Mesenchymal stem cell (in vitro differentiated cells and primary cell): ENCODE measurements at regions not wholly inside any gene's neighbourhood (a gene's known extent, or its start where the extent isn't known, plus 50 kb on each side); places are given as distances from the start of the nearest gene placed in this dataset.
"Not testable (repeated sequence)": the region's sequence is repeated elsewhere in the genome, so short reads cannot be mapped to it uniquely, and the experiment has no call there.

ENCODE experiments used
- DNase-seq: peaks from one replicate; pipeline ENCODE4 v3.0.0-alpha.2; 2013
- H2AFZ ChIP-seq: one replicate; pipeline ENCODE4 v1.6.1; 2013; ENCODE audit warnings: low read depth, mild to moderate bottlenecking, control low read depth, inconsistent platforms, low read length, moderate library complexity
- H2AK5ac ChIP-seq: 2 replicates; pipeline ENCODE4 v1.6.1; 2013; ENCODE audit warnings: low read length, moderate library complexity, mild to moderate bottlenecking, inconsistent platforms; ENCODE audit not compliant: severe bottlenecking
- H2BK120ac ChIP-seq: one replicate; pipeline ENCODE4 v1.6.1; 2013; ENCODE audit warnings: low read depth, mild to moderate bottlenecking, inconsistent platforms, low read length, moderate library complexity
- H2BK12ac ChIP-seq, 2 experiments: one replicate each; pipeline ENCODE4 v1.6.1; 2013; ENCODE audit warnings: inconsistent platforms in 2 of 2, low read length in 2 of 2, mild to moderate bottlenecking in 2 of 2, moderate library complexity in 2 of 2, control low read depth in 1 of 2
- H2BK15ac ChIP-seq: one replicate; pipeline ENCODE4 v1.6.1; 2013; ENCODE audit warnings: mild to moderate bottlenecking, low read depth, inconsistent platforms; ENCODE audit not compliant: poor library complexity, severe bottlenecking
- H2BK5ac ChIP-seq: 2 replicates; pipeline ENCODE4 v1.6.1; 2013; ENCODE audit warnings: low read depth, mild to moderate bottlenecking, low read length, control low read depth, inconsistent platforms; ENCODE audit not compliant: poor library complexity, severe bottlenecking
- H3K14ac ChIP-seq, 2 experiments: one replicate each; pipeline ENCODE4 v1.6.1; 2013; ENCODE audit warnings: inconsistent platforms in 2 of 2, low read length in 2 of 2, control low read depth in 1 of 2, mild to moderate bottlenecking in 1 of 2, moderate library complexity in 1 of 2
- H3K18ac ChIP-seq, 2 experiments: one replicate each; pipeline ENCODE4 v1.6.1; 2013; ENCODE audit warnings: inconsistent platforms in 2 of 2, low read length in 2 of 2, control low read depth in 1 of 2, low read depth in 1 of 2, mild to moderate bottlenecking in 1 of 2
- H3K23ac ChIP-seq, 2 experiments: one replicate each; pipeline ENCODE4 v1.6.1; 2013; ENCODE audit warnings: inconsistent platforms in 2 of 2, low read length in 2 of 2, mild to moderate bottlenecking in 2 of 2, moderate library complexity in 2 of 2, control low read depth in 1 of 2
- H3K27ac ChIP-seq: 2 replicates; pipeline ENCODE4 v1.5.1; 2013; ENCODE audit warnings: mild to moderate bottlenecking, moderate library complexity, low read length, control low read depth, inconsistent platforms; ENCODE audit not compliant: poor library complexity, severe bottlenecking
- H3K27me3 ChIP-seq, 2 experiments: 2 replicates each; pipeline versions ENCODE4 v1.6.1 to v1.7.0; 2013; ENCODE audit warnings: low read length in 2 of 2, mild to moderate bottlenecking in 2 of 2, moderate library complexity in 2 of 2, control low read depth in 1 of 2, inconsistent platforms in 1 of 2; ENCODE audit not compliant: control insufficient read depth in 1 of 2, insufficient read depth in 1 of 2
- H3K36me3 ChIP-seq, 2 experiments: 2 replicates each; pipeline versions ENCODE4 v1.6.1 to v1.7.0; 2013; ENCODE audit warnings: low read length in 2 of 2, control low read depth in 1 of 2, inconsistent platforms in 1 of 2, low read depth in 1 of 2, mild to moderate bottlenecking in 1 of 2; ENCODE audit not compliant: insufficient read depth in 2 of 2, control insufficient read depth in 1 of 2
- H3K4ac ChIP-seq, 2 experiments: one replicate each; pipeline ENCODE4 v1.6.1; 2013; ENCODE audit warnings: inconsistent platforms in 2 of 2, low read length in 2 of 2, mild to moderate bottlenecking in 2 of 2, moderate library complexity in 2 of 2, control low read depth in 1 of 2, low read depth in 1 of 2
- H3K4me1 ChIP-seq: 2 replicates; pipeline ENCODE4 v1.6.1; 2013; ENCODE audit warnings: low read depth, low read length, control low read depth; ENCODE audit not compliant: control insufficient read depth, insufficient read depth
- H3K4me2 ChIP-seq: 2 replicates; pipeline ENCODE4 v1.6.1; 2013; ENCODE audit warnings: low read length, mild to moderate bottlenecking, inconsistent platforms; ENCODE audit not compliant: poor library complexity, severe bottlenecking
- H3K4me3 ChIP-seq, 2 experiments: 2 replicates each; pipeline versions ENCODE4 v1.5.1 to v1.7.0; 2013; ENCODE audit warnings: low read length in 2 of 2, mild to moderate bottlenecking in 2 of 2, control low read depth in 1 of 2, low read depth in 1 of 2; ENCODE audit not compliant: insufficient read depth in 1 of 2
- H3K79me1 ChIP-seq: replicated peaks from 2 replicates; pipeline ENCODE4 v1.6.1; 2013; ENCODE audit warnings: mild to moderate bottlenecking, control low read depth, low read length, inconsistent platforms; ENCODE audit not compliant: poor library complexity, severe bottlenecking
- H3K9ac ChIP-seq: 2 replicates; pipeline ENCODE4 v1.7.0; 2013; ENCODE audit warnings: mild to moderate bottlenecking, low read length, moderate library complexity
- H3K9me3 ChIP-seq: 2 replicates; pipeline ENCODE4 v1.7.0; 2013; ENCODE audit warnings: mild to moderate bottlenecking, low read length; ENCODE audit not compliant: control insufficient read depth
- H4K8ac ChIP-seq: one replicate; pipeline ENCODE4 v1.6.1; 2013; ENCODE audit warnings: inconsistent platforms, mild to moderate bottlenecking, low read length, moderate library complexity
- H4K91ac ChIP-seq: one replicate; pipeline ENCODE4 v1.6.1; 2013; ENCODE audit warnings: mild to moderate bottlenecking, low read length, inconsistent platforms
- WGBS: methylation state at CpG from one replicate; pipeline ENCODE4 v1.1.7; 2013; ENCODE audit warnings: mixed read lengths; 5-methylcytosine and 5-hydroxymethylcytosine counted together

- Histone ChIP-seq H3K4ac (peak overlapping the region in 1 of 2 experiments; percentile 51), H2BK12ac (peak overlapping the region in 1 of 2 experiments; percentile 84), H2BK15ac (peak overlapping the region; percentile 48), H3K14ac (peak overlapping the region in 1 of 2 experiments; percentile 81), H2AFZ (peak overlapping the region; percentile 94), H4K8ac (peak overlapping the region; percentile 90), H4K91ac (peak overlapping the region; percentile 70), H3K18ac (peak overlapping the region; percentile 49 to 71)
- H3K9me3 ChIP-seq, H2AK5ac ChIP-seq, H3K4me2 ChIP-seq, H3K9ac ChIP-seq, H3K4me3 ChIP-seq, H3K79me1 ChIP-seq, H2BK5ac ChIP-seq, H3K27me3 ChIP-seq, H3K36me3 ChIP-seq, H3K4me1 ChIP-seq, H2BK120ac ChIP-seq, H3K23ac ChIP-seq, H3K27ac ChIP-seq: not testable (repeated sequence)
- peak; percentile 49 for DNase-seq
- WGBS, result 66% methylated on average over 8 of the region's 8 CpGs
These were observed 692.2 kb downstream of the UTRN start for GRCh38 chr6:144977250-144977864.

- Histone ChIP-seq H3K9ac (no peak overlapping the region), H2BK15ac (no peak overlapping the region), H2AFZ (no peak overlapping the region), H4K91ac (no peak overlapping the region), H3K27ac (no peak overlapping the region), H3K4me3 (no peak overlapping the region), H3K23ac (no peak overlapping the region), H2BK12ac (no peak overlapping the region), H4K8ac (no peak overlapping the region), H3K4ac (no peak overlapping the region), H3K4me1 (peaks cover 7% of the 10 kb centered on the region), H3K4me2 (no peak overlapping the region), H2AK5ac (no peak overlapping the region), H3K9me3 (no peaks in the 10 kb centered on the region), H3K14ac (no peak overlapping the region), H3K27me3 (no peaks in the 10 kb centered on the region), H3K18ac (no peak overlapping the region), H3K79me1 (no peaks in the 10 kb centered on the region), H3K36me3 (no peaks in the 10 kb centered on the region), H2BK5ac (no peak overlapping the region), H2BK120ac (no peak overlapping the region)
- no peak for DNase-seq
These were observed 693.1 kb downstream of the UTRN start for GRCh38 chr6:144978208-144978607.

DNA sequence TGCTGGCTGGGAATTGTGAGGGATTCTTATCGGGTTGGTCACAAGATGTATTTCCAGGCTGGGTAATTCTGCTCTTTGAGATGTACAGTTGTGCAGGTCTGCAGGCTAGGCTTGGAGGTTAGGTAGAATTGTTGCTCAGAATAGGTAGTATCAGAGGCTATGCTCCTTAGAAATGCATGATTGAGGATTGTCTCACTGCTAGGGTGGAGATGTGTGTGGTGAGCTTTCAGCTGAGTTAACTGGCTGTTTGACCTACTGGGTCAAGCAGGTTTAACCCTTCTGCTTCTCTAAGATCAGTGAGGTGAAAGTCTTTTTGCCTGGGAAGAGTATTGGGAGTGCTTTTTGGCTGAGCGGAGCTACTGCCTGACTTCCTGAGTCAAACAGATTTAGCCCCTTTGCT, 701.1 kb downstream of the UTRN start:
- Histone ChIP-seq H3K79me1 (no peaks in the 10 kb centered on the region), H3K14ac (no peak overlapping the region), H3K36me3 (no peaks in the 10 kb centered on the region), H3K9ac (no peak overlapping the region), H3K4ac (no peak overlapping the region), H3K23ac (no peak overlapping the region), H3K4me1 (no peaks in the 10 kb centered on the region), H2BK12ac (no peak overlapping the region), H3K4me2 (no peak overlapping the region), H3K9me3 (peaks cover 9% of the 10 kb centered on the region), H2AFZ (no peak overlapping the region), H2AK5ac (no peak overlapping the region), H3K27me3 (no peaks in the 10 kb centered on the region), H4K91ac (no peak overlapping the region), H3K18ac (no peak overlapping the region), H2BK15ac (no peak overlapping the region), H3K4me3 (no peak overlapping the region), H2BK120ac (no peak overlapping the region), H2BK5ac (no peak overlapping the region), H4K8ac (no peak overlapping the region), H3K27ac (no peak overlapping the region)
- no peak for DNase-seq
- 99% methylated on average over 2 of the region's 2 CpGs for WGBS

DNA sequence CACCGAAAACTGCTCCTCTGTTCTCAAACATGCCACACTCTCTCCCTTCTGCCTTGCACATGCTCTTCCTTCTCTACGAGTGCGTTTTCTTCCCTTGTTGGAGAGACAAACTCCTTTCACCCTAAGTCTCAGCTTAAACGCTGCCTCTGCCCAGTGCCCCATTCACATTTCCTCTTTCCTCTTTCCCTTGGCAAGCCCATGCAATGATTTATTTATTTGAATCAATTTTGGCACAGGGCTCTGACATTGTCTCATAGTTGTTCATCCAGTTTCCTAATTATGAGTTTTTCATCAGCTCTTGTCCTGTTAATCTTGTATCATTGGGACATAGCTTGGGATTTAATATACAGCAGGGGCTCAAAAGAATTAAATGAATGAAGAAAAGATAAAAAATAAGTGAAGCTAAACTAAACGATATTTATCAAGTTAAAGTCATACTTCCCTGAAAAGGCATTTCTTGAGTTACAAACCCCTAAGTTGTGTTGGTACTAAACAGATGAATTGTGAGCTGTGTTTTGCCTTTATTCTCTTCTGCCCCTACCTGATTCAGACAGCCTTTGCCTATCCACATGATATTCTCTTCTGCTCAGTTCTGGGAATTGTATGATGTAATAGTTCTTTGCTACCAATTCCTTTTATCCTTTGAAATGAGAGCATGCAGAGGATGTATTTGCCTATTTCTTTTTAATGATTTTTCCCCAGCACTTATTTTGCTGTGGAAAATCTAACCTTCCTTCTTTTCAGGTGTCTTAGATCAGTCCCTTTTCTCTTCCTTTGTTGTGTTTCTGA, 704.4 kb downstream of the UTRN start:
- Histone ChIP-seq H2BK5ac (no peak overlapping the region), H3K79me1 (no peaks in the 10 kb centered on the region), H3K4me1 (no peaks in the 10 kb centered on the region), H3K14ac (no peak overlapping the region), H3K27me3 (no peaks in the 10 kb centered on the region), H2BK12ac (no peak overlapping the region), H2BK120ac (no peak overlapping the region), H2BK15ac (no peak overlapping the region), H2AK5ac (no peak overlapping the region), H2AFZ (no peak overlapping the region), H3K4me3 (no peak overlapping the region), H3K9me3 (peaks cover 6% of the 10 kb centered on the region), H3K18ac (no peak overlapping the region), H3K27ac (no peak overlapping the region), H3K36me3 (no peaks in the 10 kb centered on the region), H3K9ac (peak overlapping the region; percentile 3), H3K4ac (no peak overlapping the region), H3K4me2 (no peak overlapping the region), H4K91ac (no peak overlapping the region), H4K8ac (no peak overlapping the region), H3K23ac (no peak overlapping the region)
- 95% methylated on average over 4 of the region's 5 CpGs for WGBS
- no peak for DNase-seq
